HG02588 (cell line): ENCODE measurements at regions not wholly inside any gene's neighbourhood (a gene's known extent, or its start where the extent isn't known, plus 50 kb on each side); places are given as distances from the start of the nearest gene placed in this dataset.

Experiments
- ATAC-seq: cut with Tn5 transposase; IDR thresholded peaks from one replicate; pipeline ENCODE4 v1.9.1; 2021; ENCODE audit warnings: mild to moderate bottlenecking, moderate library complexity; ENCODE audit not compliant: unreplicated experiment

DNA sequence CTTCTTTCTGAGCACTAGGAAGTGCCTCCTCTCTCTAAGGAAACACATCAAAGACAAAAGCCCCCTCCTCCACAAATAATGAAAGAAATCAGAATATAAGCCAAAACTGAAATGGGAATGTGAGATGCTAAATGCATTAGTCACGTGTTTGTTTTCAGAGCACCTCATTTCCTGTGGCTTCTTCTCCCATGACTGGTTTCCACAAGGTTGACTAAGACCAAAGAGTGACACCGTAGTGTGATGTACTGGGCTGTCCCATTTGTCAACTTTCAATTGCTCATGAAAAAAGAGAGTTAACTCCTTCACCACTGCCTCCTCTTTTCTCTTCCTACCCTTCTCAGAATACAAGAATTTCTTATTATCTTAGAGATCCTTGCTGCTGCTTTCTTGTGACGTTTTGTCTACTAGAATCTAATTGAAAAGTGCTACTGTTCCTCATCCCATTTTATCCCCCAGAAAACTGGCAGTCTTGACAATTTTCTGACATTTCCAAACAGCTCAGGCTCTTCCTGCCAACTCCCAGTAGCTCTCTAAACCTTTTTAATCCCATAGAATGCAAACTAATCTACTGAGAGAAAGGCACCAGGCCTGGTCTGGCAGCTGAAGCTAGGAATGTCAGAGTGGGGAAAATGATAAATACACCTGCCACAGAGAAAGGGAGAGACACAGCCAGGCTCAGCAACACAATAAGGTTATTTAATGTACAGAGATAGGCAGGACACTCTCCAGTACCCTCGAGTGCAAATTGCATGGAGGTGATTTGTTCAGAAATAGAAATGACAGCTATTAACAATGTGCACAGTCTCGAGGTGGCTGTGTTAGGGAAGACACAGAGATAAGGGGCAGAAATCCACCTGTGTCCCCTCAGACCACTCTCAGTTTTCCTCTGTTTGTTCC is 671.7 kb upstream of the NRSN1 start:
- no peak for ATAC-seq

DNA sequence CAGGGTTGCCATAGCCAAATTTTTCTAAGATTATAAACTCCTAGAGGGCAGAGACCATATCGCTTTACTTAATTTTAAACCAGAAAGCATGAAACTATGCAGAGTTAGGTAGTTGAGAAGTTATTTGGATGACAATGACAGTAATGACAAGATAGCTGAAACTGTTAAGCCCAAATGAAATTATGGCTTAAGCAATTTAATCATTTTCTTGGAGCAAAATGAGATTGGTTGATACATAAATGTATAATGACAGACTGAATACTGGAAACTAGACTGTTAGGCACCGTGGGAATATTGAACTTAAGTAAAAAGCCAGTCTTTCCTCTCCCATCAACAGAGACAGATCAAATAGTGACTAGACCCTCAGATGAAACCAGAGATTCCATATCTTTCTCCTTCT is 670.3 kb upstream of the NRSN1 start:
- no peak for ATAC-seq

DNA sequence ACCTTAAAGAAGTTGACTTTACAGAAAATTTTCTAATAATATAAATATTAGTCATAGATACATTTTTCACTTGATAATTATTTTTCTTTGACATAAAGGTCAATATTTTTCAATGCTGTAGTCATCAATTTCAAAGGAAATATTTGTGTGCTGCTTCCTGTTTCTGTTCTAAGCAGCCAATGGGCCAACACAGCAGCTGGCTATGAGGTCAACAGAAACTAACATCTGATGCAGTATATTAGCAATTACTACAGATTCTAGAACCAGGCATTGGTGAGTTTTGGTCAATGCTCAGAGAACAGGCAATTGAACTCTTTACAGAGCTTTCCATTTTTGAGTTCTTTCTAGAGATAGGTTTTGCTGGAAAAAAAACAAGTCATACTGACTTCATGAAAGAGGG is 669.6 kb upstream of the NRSN1 start:
- ATAC-seq: no peak

DNA sequence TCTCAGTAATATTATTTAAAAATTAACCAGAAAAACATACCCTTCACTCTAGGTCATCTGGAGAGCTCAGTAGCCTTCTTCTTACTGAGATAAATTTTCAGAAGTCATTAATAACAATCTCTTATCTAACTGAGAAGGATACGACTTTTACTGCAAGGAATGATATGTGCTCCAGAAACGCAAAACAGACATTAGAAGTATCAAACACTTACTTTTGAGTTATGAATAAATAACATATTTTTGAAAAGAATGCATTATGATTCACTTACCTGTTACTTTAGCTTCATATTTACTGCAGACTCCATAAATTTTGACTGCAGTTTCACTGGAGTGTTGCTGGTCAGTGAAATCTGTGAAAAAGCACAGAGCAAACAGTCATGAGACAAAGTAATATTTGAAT is 668.7 kb upstream of the NRSN1 start:
- no peak for ATAC-seq

DNA sequence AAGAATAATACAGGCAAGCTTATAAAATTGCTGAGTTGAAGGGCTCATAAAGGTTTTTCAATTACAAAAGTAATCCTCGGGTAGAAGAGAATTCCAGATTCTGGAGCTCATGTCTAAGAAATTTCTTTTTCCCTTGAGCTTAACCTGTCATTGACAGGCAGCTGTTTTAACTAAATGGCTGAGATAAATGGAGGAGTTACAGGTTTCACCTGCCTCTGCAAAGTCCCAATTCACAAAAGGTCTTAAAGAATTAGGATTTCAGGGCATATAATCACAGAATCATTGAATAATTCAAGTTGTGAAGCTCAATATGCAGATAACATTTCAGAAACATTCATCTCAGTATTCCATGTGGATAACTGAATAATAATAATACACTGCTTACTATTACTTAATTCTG is 660.1 kb upstream of the NRSN1 start:
- no peak for ATAC-seq

DNA sequence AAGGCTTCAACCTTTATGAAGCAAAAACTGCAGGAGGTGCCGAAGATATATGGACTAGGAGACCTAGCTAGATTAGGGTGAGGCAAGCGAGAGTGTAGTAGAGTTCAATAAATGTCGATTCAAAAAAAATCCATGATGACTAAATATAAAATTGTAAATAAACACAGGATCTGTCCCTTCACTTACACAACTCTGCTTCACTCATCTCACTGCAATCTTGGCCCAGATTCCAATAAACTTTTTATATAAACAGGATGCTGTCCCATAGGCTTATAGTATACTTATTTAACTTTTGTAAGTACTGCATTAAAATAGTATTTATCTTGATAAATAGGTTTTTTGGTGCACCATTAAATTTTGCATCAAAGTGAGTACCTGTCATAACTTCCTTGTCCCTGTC is 648.4 kb upstream of the NRSN1 start:
- no peak for ATAC-seq

DNA sequence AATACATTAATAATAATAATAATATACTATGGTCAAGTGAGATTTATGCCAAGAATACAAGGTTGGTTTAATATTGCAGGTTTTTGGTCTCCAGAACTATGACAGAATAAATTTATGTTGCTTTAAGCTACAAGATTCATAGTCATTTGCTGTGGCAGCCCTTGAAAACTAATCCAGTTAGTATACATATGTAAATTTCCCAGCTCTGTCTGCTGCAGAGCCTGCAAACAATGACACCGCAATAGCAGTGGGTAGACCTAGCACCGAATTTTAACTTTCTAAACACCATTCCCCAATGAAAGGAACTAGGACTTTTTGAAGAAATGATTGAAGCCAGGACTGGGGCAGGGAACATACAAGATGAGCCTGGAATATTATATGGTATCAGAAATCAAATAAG is 647.7 kb upstream of the NRSN1 start:
- ATAC-seq: no peak

DNA sequence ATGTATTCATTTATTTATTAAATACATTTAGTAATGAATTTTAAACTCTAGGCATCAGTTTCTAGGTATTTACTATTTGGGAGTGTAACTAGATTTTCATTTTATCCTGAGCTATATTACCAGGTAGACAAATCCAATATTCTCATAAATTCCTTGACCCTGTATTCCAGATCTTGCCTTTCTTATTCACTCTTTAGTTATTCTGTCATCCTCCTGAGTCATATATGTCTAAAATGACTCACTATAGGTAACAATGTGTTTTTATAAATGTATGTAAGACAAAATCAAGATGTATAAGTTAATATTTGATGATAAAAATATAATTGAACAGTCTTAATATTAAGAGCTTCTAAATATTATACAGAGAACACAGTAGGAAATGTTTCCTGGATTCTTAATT is 642.1 kb upstream of the NRSN1 start:
- no peak for ATAC-seq

DNA sequence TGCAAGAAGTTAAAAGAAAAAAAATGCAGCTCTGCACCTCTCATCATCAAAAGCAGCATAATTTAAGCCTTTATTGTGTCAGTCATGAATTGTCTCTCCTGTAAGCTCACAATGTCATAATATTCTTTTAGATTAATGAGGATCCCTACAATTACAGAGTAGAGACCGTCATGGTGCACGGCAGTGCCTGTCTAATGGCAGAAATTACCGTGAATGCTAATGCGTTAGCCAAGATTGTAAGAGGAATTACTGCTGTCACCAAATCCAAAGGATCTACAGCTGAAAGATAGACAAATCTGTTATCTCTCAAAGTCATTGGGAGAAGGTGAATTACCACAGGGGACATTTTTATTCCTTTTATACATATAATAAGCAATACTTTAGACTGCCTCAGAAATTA is 631.6 kb upstream of the NRSN1 start:
- ATAC-seq: no peak

DNA sequence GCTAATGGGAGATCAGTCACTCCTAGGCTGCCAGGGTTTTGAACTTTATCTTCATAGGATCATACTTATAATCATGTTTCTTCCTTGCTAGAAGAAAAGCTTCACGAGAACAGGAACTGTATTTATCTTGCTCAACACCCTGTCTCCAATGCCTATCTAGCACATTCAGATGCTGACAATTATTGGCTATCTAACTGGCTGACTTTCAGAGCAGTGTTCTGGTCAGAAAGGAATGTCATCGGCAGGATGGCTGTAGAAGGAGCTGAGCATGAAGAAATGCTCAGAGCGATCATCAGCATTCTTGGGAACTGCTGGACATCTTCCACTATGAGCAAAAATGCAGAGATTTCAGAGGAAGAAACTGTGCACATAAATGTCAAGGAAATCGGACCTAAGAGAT is 628.0 kb upstream of the NRSN1 start:
- no peak for ATAC-seq

DNA sequence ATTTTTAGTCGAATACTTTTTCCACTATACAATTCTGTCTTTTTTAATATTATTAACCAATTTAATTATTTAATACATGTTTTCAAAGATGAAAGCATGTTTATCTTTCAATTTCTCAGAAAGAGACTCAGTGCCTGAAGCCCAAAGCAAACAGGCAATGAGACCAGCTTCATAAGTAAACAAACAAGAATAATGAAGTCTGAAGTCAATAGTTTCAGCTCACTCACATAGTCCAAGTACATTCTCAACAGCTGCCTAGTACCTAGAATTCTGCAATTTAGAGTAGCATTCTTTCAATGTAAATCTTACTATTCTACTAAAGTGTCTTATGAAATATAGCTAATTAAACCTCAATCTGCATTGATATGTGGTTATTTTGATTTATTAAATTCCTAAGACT is 626.5 kb upstream of the NRSN1 start:
- no peak for ATAC-seq

DNA sequence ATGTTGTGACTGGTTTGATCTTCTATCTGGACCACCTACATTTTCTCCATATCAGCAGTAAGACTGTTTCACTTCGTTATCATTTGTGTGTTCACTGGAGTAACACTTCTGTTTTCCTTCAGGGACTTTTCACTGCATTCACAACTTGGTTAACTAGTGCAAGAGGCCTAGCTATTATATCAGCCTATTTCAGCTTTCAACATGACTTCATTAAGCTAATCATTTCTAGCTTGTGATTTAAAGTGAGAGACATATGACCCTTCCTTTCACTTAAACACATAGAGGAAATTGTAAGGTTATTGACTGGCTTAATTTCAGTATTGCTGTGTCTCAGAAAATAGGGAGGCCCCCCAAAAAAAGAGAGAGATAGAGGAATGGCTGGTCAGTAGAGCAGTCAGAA is 622.8 kb upstream of the NRSN1 start:
- no peak for ATAC-seq

DNA sequence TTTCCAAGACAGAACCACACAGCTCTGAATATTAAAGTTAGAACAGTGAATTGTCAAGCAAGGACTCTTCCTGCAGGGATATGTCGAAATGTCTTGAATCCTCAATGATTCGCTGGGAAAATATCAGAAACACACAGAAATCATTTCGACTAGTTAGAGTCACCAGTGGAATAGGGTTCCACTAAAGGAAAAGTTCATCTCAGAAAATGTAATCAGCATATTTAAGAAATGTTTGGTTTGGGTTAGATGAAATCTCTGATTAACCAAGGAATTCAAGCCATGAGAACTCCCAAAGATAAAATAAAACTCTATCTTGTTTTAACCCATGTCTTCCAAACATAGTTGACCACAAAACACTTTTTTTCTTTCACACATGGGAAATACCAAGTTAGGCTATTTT is 621.0 kb upstream of the NRSN1 start:
- ATAC-seq: no peak

DNA sequence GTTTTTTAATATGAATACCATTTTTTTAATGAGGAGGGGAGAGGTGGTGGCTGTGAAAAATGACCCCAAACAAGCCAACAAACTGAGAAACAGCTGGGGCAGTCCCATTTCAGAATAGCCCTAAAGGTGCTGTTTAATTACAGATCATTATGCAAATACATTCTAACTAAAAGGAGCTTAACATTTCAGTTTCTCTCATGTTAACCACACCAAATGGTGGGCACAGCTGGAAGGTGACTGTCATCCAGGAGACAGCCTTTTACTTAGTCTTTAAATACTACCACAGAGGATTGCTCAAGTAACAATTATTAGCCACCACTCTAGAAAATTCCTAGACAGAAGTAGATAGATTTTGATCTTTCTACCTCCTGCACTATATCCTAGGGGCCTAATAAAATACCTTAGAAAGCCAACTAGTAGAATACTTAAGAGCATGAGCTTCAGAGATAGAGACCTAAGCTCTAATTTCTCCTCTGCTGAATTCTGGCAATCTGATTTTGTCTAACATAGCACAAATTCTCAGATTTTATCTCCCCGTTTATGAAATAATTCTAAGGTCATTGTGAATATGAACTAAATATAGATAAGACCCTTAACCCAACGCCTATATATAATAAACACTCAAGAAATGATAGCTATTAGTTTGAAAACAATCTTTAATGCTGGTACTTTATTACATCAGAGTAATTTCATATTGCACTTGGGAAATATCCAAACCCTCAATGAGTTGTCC is 615.1 kb upstream of the NRSN1 start:
- ATAC-seq: no peak

DNA sequence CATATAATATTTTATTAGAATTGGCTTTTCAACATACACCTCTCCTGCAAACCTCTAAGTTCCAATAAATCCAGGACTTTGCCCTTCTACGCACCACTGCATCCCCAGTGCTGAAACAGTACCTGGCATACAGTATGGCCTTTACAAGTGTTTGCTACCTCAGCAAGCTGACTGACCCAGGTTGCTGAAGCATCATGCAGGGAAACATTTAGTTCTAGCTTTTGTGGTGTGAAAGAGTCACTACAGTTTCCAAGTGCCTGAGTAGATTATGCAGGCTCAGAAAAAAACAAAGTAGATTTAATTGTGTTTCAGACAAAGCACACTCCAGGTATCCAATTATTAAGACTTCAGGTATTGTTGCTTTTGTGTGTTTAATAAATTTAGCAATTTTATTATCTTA is 614.2 kb upstream of the NRSN1 start:
- ATAC-seq: no peak

DNA sequence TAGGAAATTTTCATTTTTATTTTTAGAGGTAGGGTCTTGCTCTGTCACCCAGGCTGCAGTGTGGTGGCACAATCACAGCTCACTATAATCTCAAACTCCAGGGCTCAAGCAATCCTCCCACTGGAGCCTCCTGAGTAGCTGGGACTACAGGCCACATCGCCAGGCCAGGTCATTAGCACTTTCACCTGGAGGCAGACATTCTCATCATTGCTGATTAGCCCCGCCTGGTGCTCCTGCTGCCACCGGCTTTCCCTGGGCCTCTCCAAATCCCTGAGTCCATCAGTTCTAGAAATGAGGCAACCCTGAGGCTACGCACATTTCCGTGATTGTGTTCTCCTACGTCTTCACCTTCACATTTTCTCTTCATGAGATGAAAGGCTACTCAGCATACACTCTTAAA is 607.7 kb upstream of the NRSN1 start:
- no peak for ATAC-seq

DNA sequence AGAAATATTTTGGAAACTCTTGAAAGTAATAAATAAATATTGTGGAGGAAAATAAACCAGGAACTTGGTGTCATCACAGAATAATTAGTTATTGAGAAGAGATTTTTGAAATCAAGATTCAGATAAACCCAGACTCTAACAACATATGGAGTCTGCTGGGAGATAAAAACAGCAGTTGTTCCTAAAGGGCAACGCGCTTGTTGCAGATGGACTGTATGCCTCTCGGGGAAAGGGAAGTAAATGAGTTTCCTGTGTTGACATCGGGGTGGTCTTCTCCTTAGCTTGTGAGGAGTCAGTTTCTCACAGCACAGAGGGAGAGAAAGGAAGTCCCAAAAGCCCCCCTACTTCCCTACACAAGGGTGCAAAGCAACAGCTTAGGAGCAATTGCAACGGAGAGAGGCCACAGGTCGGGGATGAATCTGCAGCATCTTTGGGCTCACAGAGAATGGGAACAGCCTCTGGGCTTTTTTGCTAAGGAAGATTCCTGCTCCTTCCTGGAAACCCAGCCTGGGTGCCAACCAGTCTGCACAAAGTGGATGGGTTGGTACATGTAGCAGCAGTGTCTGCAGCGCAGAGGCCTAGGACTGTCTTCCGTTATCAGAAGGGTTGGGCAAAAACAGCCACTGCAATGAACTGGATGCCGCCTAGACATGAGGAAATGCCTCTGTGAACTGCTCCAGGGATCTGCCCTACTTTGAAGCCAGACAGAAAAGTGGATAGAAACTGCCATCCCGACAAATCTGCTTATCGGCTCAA is 603.0 kb upstream of the NRSN1 start:
- no peak for ATAC-seq

DNA sequence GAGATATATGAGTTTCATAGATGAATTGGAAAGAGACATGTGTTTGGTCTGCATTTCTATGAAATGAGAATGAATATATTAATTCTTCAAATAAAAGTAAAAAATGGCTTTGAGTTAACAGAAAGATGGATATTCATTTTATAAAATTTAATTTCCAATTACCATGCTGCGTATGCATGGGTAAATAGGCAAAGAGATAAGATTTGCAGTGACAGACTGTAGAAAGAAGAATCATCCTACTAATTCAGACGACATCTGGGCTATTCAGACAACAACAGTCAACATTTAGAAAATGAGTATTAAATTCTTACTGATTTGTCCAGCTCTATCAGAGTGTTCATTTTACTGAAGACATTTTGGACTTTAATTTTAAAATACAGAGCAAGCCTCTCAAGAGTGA is 602.2 kb upstream of the NRSN1 start:
- no peak for ATAC-seq

DNA sequence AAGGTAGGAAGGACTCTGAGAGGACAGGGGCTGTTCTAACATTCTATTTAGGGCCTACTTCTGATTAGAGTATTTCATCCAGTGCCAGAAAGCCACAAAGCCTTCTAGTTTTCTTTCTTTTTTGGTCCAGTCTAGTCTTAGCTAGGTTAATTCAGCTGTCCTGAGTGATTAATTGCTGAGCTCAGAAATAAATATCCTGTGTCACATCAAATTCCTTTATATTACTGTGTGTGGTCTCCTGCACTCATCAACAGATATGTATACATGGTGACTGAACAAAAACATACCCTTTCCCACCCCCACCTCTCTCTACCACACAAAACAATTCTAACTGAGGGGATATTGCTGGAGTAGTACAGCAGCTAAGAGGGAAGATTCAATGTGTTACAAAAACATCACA is 601.5 kb upstream of the NRSN1 start:
- ATAC-seq: no peak

DNA sequence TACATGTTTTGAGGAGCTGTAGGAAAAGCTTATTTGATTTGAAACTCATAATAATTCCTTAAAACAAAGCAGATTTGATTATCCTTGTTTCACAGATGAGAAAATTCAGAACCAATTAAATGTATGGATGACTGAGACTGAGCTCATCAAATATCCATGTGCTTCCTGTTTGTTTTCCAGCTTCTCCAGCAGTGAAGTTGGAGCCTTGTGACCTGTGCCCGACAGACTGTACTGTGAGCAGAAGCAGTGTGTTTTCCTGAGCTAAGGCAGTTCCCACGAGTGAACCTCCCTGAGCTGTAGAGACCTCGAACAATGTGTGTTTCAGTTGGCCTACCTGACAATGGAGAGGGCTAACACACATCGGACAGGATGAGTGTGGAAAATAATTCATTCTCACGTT is 599.5 kb upstream of the NRSN1 start:
- ATAC-seq: no peak

DNA sequence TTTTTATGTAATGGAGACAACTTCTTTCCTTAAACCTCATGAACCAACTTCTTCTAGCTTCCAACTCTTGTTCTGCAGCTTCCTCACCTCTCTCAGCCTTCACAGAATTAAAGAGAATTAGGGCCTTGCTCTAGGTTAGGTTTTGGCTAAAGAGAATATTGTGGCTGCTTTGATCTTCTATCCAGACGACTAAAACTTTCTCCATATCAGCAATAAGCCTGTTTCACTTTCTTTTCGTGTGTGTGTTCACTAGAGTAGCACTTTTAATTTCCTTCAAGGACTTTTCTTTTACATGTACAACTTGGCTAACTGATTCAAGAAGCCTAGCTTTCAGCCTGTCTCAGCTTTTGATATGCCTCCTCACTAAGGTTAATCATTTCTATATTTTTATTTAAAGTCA is 596.1 kb upstream of the NRSN1 start:
- no peak for ATAC-seq

DNA sequence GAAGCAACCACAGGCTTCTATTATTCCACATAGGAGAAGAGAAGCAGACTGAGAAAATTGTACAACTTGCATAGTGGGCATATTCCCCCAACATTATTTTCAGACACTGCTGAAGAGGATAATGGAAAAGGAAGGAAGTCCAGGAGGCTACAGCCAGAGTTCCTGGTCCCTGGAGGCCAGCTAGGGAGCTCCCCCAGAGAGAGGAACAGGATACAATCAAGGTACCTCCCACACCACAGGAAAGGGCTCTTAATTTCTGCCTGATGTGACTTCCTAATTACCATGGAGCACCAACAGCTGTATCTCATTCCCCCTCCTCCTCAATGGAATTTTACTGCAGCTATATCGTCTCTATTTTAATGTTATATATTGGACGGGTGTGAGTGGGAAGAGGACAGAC is 594.3 kb upstream of the NRSN1 start:
- ATAC-seq: no peak
